ENCODE measurements at regions not wholly inside any gene's neighbourhood (a gene's known extent, or its start where the extent isn't known, plus 50 kb on each side); places are given as distances from the start of the nearest gene placed in this dataset.
"Not testable (repeated sequence)": the region's sequence is repeated elsewhere in the genome, so short reads cannot be mapped to it uniquely, and the experiment has no call there.

DNA sequence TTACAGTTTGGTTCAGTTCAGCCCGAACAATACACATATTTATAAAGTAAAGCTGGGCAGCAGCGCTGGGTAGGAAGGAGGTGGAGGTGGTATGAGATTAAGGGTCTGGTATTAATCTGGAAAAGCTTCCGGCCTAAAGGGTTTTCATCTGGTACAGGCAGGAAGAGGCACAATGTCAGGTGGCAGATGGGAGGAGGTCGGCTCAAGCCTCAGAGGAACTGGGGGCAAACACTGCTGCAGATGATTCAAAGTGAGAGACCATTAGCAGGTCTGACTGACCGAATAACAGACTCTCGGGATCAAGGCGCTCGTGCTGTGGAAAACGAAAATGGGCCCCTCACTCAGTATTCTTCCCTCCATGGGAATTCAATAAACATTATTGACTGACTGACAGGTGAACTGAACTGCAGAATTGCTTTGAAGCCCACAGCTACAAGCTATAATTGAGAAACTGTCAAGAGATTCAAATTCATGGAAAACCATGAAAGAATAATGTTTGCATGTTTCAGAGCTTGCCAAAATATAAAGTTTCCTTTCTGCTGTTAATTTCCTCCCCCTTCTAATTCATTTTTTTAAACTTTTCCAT, 75.3 kb downstream of the TMEM167A start:
- no peak for ATAC-seq (replicated peaks)
- Mint-ChIP-seq H3K36me3 (ENCODE audit: insufficient read depth) (no peaks in the 10 kb centered on the region), H3K27me3 (peaks cover 14 to 25% of the 10 kb centered on the region in 2 donors), H3K27ac (no peak overlapping the region), H3K9me3 (no peaks in the 10 kb centered on the region), H3K4me1 (ENCODE audit: low read depth in 2 of 2) (no peaks in the 10 kb centered on the region), H3K4me3 (no peak overlapping the region)
- no peak for DNase-seq

DNA sequence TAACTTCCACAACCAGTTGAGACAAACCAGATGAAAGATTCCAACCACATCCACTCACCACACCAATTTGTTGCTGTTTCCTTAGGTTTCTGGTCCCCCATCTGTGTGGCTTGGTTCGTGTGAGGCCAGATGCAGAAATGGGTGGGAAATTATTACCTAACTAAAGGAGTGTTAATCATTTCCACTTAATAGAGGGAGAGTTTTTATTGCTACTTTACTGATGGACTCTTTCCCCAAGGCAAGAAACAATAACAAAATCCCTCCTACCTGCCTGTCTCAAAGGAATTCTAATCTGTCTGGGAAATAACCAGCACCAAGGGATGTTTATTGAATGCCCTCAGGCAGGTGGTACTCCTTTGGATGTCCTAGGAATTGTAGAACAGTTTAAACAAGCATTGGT, 76.3 kb downstream of the TMEM167A start:
- ATAC-seq (replicated peaks) = no peak
- Mint-ChIP-seq H3K4me3 (no peak overlapping the region), H3K4me1 (ENCODE audit: low read depth in 2 of 2) (no peaks in the 10 kb centered on the region), H3K27me3 (peaks cover 8 to 25% of the 10 kb centered on the region in 2 donors), H3K27ac (no peak overlapping the region), H3K9me3 (no peaks in the 10 kb centered on the region), H3K36me3 (ENCODE audit: insufficient read depth) (no peaks in the 10 kb centered on the region)
- no peak for DNase-seq

DNA sequence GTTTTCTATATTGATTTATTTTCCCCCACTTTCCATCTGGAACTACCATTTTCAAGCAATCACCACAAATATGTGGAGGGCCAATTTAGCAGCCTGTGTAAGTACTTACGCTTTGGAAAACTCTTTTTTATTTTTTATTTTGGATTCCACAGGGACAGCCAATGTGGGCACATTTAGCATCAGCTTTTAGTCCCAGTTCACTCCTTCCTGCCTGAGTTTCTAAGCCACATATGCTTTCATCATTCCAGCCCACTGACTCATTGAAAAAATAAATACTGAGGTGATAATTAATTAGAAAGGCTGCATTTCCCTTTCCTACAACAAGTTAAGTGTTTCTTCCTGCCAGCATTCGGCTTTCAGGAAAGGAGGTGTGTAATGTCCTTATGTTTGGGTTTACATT, 76.8 kb downstream of the TMEM167A start:
- no peaks in the 10 kb centered on the region for H3K4me1 Mint-ChIP-seq (ENCODE audit: low read depth in 2 of 2)
- H3K4me3 Mint-ChIP-seq = no peak overlapping the region
- H3K9me3 Mint-ChIP-seq = no peaks in the 10 kb centered on the region
- ATAC-seq (replicated peaks) (no peak), DNase-seq (no peak)
- H3K36me3 Mint-ChIP-seq (ENCODE audit: insufficient read depth) = no peaks in the 10 kb centered on the region
- H3K27me3 Mint-ChIP-seq = peaks cover 8 to 20% of the 10 kb centered on the region in 2 donors
- H3K27ac Mint-ChIP-seq = no peak overlapping the region

DNA sequence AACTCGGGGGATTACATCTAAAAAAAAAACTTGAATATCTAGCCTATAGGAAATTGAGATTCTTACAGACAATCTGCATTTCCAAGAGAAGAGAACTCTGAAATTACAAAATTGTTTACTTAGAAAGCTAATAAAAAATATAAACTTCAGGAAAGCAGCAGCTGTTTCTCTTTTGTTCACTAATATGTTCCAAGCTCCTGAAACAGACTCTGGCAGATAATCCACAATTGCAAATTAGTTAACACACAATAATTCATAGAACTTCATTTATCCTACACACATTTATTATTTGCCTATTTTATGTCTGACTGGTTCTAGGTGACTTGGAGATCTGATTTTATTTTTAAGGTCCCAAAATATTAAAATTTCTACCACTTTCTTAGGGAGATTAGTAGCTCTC, 83.8 kb downstream of the TMEM167A start:
- no peak for DNase-seq
- H3K4me1 Mint-ChIP-seq (ENCODE audit: low read depth in 2 of 2) = no peaks in the 10 kb centered on the region
- peaks cover 6 to 13% of the 10 kb centered on the region in 2 donors for H3K27me3 Mint-ChIP-seq
- H3K36me3 Mint-ChIP-seq (ENCODE audit: insufficient read depth) = no peaks in the 10 kb centered on the region
- no peak for ATAC-seq (replicated peaks)
- H3K27ac Mint-ChIP-seq = no peak overlapping the region
- no peak overlapping the region for H3K4me3 Mint-ChIP-seq
- no peaks in the 10 kb centered on the region for H3K9me3 Mint-ChIP-seq

DNA sequence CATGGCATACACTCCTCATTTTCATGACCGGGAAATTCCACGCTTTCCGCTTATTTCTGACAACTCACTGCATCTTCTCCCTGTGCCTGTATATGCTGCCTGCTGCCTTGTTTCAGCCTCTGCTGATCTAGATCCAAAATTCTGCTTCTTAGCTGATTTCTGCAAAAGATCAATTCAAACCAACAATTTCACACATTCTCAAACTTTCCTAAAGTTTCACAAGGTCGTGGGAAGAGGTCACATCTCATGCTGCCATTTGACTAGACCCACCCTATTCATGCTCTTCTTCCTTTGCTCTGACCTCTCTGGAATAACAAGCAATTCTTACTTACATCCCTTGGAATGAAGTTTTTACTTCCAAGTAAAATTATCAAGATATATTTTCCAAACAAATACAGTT, 84.5 kb downstream of the TMEM167A start:
- no peak overlapping the region for H3K4me3 Mint-ChIP-seq
- H3K4me1 Mint-ChIP-seq (ENCODE audit: low read depth in 2 of 2) = no peaks in the 10 kb centered on the region
- H3K36me3 Mint-ChIP-seq (ENCODE audit: insufficient read depth) = no peaks in the 10 kb centered on the region
- ATAC-seq (replicated peaks) (no peak), DNase-seq (no peak)
- H3K9me3 Mint-ChIP-seq = no peaks in the 10 kb centered on the region
- H3K27ac Mint-ChIP-seq = no peak overlapping the region
- peaks cover 0 to 16% of the 10 kb centered on the region in 2 donors for H3K27me3 Mint-ChIP-seq

DNA sequence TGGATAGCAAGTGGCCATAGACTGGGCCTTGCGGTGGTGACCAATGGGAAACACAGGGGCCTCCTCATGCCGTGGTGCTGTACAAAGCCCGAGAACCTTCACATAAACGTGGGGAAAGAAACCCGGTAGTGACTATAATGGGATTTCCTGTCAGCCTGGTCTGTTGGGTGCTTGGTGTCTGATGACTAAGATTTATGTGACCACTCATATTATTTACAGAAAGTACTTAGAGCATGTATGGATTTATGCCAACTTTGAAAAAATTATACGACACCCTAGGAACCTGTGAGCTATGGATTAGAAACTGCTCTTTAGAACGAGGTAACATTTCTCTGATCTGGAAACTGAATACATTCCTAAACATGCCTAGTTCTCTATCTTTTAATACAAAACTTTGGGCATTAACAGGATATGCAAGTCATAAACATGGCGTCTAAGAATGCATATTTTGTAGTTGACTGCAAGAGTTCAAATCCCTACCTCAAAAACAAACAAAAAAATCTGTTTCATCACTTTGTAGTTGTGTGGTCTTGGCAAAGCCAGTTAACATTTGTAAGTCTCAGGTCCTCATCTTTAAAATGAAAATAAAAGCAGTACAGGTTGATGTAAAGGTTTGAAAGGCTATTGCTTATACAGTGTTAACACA, 85.4 kb downstream of the TMEM167A start:
- ATAC-seq (replicated peaks) (no peak), DNase-seq (no peak)
- Mint-ChIP-seq H3K9me3 (no peaks in the 10 kb centered on the region), H3K4me1 (ENCODE audit: low read depth in 2 of 2) (no peaks in the 10 kb centered on the region), H3K27me3 (peaks cover 0 to 16% of the 10 kb centered on the region in 2 donors), H3K27ac (no peak overlapping the region), H3K4me3 (no peak overlapping the region), H3K36me3 (ENCODE audit: insufficient read depth) (no peaks in the 10 kb centered on the region)

DNA sequence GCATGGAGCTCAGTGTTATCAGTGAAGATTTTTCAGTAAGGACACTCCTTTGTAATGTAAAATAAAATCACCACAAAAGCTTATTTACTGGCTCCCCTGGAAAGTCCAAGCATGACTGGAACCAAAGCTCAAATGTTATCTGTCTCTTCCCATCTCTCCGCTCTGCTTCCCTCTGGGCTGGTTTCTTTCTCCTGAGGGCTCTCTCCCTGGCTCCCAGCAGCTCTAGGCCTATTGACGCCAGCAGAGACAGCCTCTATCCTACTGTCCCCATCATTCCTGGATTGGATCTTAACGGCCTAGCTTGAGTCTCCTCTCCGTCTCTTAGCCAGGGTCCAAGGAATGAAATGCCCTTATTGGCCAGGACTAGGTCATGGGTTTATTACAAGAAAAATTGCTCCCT, 86.1 kb downstream of the TMEM167A start:
- Mint-ChIP-seq H3K4me3 (no peak overlapping the region), H3K27me3 (peaks cover 0 to 16% of the 10 kb centered on the region in 2 donors), H3K4me1 (ENCODE audit: low read depth in 2 of 2) (no peaks in the 10 kb centered on the region), H3K36me3 (ENCODE audit: insufficient read depth) (no peaks in the 10 kb centered on the region), H3K9me3 (no peaks in the 10 kb centered on the region), H3K27ac (no peak overlapping the region)
- DNase-seq = no peak
- ATAC-seq (replicated peaks) = no peak

DNA sequence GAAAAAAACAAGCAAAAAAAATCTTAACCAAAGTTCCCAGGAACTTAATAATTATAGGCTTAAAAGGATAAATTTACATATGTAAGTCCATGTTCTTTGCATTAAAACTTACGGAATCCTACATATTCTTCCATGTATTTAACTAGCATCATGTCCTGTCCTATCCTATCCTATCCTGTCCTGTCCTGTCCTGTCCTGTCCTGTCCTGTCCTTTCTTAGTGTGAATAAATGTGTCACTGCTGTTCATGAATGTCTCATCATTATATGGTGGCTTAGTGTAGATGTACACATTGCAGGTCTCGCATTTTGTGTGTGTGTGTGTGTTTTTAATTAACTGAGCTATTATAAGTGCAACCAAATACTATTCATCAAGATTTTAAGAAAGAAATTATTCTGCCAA, 90.0 kb downstream of the TMEM167A start:
- DNase-seq = no peak

DNA sequence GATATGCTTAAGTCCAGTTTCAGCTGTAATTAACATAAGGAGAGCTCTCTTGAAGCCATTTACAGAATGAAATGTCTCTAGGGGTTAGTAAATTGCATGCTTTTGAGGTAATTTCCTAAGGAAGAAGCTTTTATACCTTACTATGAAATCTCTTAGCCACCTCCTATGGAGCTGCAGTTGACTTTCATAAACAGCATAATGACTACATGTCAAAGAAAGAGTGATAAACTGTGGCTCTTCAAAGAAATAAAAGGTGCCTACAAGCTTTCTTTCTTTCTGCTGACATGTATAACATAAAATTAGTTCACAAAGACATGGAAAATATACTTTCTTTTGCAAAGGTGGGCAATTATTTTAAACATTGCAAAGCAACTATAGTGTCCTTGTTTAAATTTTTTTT, 90.8 kb downstream of the TMEM167A start:
- no peak for ATAC-seq (replicated peaks)
- no peaks in the 10 kb centered on the region for H3K9me3 Mint-ChIP-seq

More for the DNA sequence above, 90.0 kb downstream of the TMEM167A start:
- Mint-ChIP-seq H3K4me3 (no peak overlapping the region), H3K9me3 (no peaks in the 10 kb centered on the region), H3K36me3 (ENCODE audit: insufficient read depth) (no peaks in the 10 kb centered on the region), H3K27ac (no peak overlapping the region), H3K27me3 (peaks cover 0 to 16% of the 10 kb centered on the region in 2 donors), H3K4me1 (ENCODE audit: low read depth in 2 of 2) (no peaks in the 10 kb centered on the region)
- ATAC-seq (replicated peaks) = no peak

DNA sequence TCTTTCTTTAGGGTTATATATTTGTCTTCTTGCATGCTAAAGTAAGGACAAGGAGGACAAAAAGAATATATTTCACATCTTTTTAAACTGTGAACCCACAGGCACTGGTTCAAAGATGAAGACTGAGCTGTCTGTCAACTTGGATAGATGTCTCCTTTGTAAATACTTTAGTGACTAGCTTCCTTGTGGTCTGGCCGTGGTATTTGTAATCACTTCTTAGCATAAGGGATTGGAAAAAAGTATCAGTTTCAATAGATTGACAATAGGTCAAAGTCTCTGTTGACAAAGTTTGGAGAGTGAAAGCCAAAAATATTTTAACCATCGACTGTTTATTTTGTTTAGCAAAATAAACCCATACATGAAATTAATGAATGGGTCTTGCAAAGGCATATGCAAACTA, 91.4 kb downstream of the TMEM167A start:
- Mint-ChIP-seq H3K9me3 (no peaks in the 10 kb centered on the region), H3K4me3 (no peak overlapping the region), H3K27me3 (peaks cover 0 to 16% of the 10 kb centered on the region in 2 donors), H3K27ac (no peak overlapping the region), H3K4me1 (ENCODE audit: low read depth in 2 of 2) (no peaks in the 10 kb centered on the region), H3K36me3 (ENCODE audit: insufficient read depth) (no peaks in the 10 kb centered on the region)
- DNase-seq = no peak
- no peak for ATAC-seq (replicated peaks)

More for the DNA sequence above, 90.8 kb downstream of the TMEM167A start:
- DNase-seq = no peak
- no peaks in the 10 kb centered on the region for H3K36me3 Mint-ChIP-seq (ENCODE audit: insufficient read depth)
- peaks cover 0 to 16% of the 10 kb centered on the region in 2 donors for H3K27me3 Mint-ChIP-seq
- no peak overlapping the region for H3K4me3 Mint-ChIP-seq
- H3K27ac Mint-ChIP-seq = no peak overlapping the region
- H3K4me1 Mint-ChIP-seq (ENCODE audit: low read depth in 2 of 2) = no peaks in the 10 kb centered on the region

DNA sequence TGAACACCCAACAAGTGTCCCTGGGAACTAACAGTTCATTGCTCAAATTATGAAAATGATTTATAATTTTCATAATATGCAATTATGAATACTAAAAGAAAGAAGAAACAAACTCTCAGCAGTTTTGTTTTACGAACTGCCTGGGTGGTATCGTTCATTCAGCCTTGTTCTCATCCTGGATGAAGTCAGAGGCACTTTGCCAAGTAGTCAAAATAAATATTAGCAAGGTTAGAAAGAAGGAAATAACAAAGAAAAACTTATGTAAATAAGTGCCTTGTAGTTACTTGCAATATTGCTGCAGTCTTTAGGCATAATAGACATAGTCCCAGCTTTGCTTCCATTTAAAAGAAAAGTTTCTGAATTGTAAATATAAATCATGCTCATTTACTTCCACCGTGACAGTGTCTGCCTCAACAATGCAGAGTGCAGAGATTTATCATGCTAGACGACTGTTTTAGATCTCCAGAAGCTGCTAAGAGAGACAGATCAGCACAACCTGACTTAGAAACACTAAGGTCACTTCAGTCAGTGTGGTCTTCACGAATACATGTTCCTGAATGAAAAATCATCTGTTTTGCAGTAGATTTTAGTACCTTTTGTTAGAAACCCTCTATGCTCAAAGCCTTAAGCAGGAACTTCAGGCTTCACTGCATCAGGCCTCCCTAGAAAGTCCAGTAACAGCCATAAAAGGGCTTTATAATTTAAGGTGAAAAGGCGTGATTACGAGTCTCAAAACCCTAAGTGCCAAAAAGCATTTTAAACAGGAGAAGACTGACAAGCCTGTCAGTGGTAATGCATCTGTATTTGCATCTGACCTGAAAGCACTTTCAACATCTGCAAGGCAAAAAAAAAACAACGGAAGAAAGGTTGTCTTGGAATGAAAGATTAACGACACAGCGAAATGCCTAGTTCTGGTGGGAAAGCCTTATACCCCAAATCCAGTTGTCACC, 92.1 kb downstream of the TMEM167A start:
- H3K27ac Mint-ChIP-seq = no peak overlapping the region
- no peak overlapping the region for H3K4me3 Mint-ChIP-seq
- H3K4me1 Mint-ChIP-seq (ENCODE audit: low read depth in 2 of 2) = no peaks in the 10 kb centered on the region

DNA sequence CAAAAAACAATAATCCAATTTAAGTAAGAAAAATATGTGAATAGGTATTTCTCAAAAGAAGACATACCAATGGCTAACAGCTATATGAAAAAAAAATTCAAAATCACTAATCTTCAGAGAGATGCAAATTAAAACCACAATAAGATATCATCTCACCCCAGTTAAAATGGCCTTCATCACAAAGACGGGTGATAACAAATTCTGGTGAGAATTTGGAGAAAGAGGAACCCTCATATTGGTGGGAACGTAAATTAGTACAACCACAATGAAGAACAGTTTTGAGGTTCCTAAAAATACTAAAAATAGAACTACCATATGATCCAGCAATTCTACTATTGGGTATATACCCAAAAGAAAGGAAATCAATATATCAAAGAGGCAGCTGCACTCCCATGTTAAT, 94.3 kb downstream of the TMEM167A start:
- Mint-ChIP-seq H3K9me3 (no peaks in the 10 kb centered on the region), H3K4me1 (ENCODE audit: low read depth in 2 of 2) (no peaks in the 10 kb centered on the region), H3K27ac (no peak overlapping the region), H3K36me3 (ENCODE audit: insufficient read depth) (no peaks in the 10 kb centered on the region), H3K4me3 (no peak overlapping the region), H3K27me3 (peaks cover 0 to 12% of the 10 kb centered on the region in 2 donors)
- no peak for DNase-seq
- no peak for ATAC-seq (replicated peaks)

More for the DNA sequence above, 92.1 kb downstream of the TMEM167A start:
- Mint-ChIP-seq H3K9me3 (no peaks in the 10 kb centered on the region), H3K27me3 (peaks cover 0 to 16% of the 10 kb centered on the region in 2 donors), H3K36me3 (ENCODE audit: insufficient read depth) (no peaks in the 10 kb centered on the region)
- DNase-seq (no peak), ATAC-seq (replicated peaks) (no peak)

DNA sequence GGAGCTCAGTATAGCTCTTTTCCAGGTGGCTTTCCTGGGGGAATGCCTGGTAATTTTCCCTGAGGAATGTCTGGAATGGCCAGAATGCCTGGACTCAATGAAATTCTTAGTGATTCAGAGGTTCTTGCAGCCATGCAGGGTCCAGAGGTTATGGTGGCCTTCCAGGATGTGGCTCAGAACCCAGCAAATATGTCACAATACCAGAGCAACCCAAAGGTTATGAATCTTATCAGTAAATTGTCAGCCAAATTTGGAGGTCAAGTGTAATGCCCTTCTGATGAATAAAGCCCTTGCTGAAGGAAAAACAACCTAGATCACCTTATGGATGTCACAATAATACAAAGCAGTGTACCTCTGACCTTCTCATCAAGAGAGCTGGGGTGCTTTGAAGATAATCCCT, 100.3 kb downstream of the TMEM167A start:
- Mint-ChIP-seq H3K27me3 (peaks cover 0 to 12% of the 10 kb centered on the region in 2 donors), H3K9me3 (peaks cover 10 to 19% of the 10 kb centered on the region in 2 donors)
- H3K36me3 Mint-ChIP-seq (ENCODE audit: insufficient read depth); H3K27ac Mint-ChIP-seq; ATAC-seq (replicated peaks); DNase-seq; H3K4me1 Mint-ChIP-seq (ENCODE audit: low read depth in 2 of 2); H3K4me3 Mint-ChIP-seq: not testable (repeated sequence)
